Fibroblast of gingiva (primary cell): ENCODE measurements at regions not wholly inside any gene's neighbourhood (a gene's known extent, or its start where the extent isn't known, plus 50 kb on each side); places are given as distances from the start of the nearest gene placed in this dataset.

Experiments
- DNase-seq: peaks from one replicate; pipeline ENCODE4 v3.0.0-alpha.2; 2011; ENCODE audit warnings: low read depth

- no peak for DNase-seq
These were observed 50.4 kb upstream of the GGTA1 start for GRCh38 chr9:121550041-121550440.

GRCh38 chr9:121550569-121551512 lies 51.2 kb upstream of the GGTA1 start:
- DNase-seq, result peak; percentile 39

- no peak for DNase-seq
These were observed 52.5 kb upstream of the GGTA1 start for GRCh38 chr9:121551985-121552753.

GRCh38 chr9:121556082-121556481 lies 56.4 kb upstream of the GGTA1 start:
- no peak for DNase-seq

GRCh38 chr9:121556580-121556979 lies 56.9 kb upstream of the GGTA1 start:
- DNase-seq, result peak; percentile 90

- DNase-seq, result peak; percentile 80
These were observed 58.2 kb upstream of the GGTA1 start for GRCh38 chr9:121557581-121558447.

DNA sequence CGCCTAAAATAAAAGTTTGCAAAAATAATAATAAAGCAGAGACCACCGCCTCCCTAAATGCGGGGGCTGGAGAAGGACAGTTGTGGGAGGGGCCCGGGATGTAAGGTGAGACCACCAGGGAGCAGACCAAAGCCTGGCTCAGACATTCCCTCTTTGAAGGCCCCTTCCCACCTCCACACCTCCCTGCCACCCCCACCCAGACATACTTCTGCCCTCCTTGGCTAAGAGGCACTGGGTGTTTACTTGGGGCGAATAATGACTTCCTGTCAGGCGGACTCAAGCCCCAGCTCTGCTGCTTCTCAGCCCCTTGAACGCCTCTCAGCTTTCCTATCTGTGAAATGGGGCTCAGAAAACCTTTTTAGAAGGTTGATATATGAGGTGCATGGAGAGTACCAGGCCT lies 58.8 kb upstream of the GGTA1 start:
- no peak for DNase-seq

GRCh38 chr9:121559183-121559582 lies 59.5 kb upstream of the GGTA1 start:
- DNase-seq, result no peak

DNA sequence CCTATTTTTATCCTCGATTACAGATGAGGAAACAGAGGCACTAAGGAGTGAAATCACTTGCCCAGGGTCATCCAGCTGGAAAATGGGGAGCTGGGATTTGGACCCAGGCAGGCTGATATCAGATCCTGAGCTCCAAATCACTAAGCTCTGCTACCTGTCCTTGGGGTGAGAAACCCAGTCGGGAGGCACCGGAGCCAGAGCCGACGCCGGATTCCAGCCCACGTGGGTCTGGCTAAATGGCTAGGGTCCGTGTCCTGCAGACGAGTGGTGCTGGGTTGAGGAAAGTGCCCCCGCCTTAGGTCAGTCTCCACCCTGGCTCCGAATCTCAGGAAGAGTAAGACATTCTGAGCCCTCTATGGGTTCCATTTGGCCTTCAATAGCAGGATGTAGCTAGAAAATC lies 61.3 kb upstream of the GGTA1 start:
- DNase-seq, result no peak

GRCh38 chr9:121561385-121562222 lies 62.0 kb upstream of the GGTA1 start:
- DNase-seq, result peak; percentile 11

DNA sequence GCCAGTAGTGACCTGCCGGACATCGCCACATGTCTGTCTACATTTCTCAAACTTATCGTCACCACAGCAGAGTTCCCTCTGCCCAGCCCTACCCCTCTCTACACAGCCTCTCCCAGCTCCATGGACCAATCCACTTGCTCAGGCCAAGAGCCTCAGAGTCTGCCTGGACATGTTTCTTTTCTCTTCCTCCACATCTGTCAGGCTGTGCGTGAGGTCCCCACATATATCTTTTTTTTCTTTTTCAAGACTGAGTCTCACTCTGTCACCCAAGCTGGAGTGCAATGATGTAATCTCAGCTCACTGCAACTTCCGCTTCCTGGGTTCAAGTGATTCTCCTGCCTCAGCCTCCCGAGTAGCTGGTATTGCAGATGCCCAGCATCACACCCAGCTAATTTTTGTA lies 62.7 kb upstream of the GGTA1 start:
- DNase-seq, result no peak

DNA sequence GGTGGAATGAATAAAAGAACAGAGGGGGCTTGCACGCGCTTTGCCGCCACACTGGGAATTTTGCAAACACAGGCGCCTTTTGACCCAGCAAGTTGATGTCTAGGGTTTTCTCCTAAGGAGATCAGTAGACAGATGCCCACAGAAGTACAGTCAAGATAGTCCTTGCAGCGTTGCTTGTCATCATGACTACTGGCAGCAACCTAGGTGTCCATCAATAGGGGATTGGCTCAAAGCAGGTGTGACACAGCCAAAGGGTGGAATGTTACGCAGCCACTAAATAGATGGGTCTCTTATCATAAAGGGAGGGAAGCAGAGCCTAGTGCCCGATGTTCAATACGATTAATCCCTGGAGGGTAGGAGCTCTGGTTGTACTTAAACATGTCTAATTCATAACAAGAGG lies 63.8 kb upstream of the GGTA1 start:
- no peak for DNase-seq

- no peak for DNase-seq
These were observed 64.3 kb upstream of the GGTA1 start for GRCh38 chr9:121563881-121564460.

GRCh38 chr9:121564504-121565260 lies 65.0 kb upstream of the GGTA1 start:
- DNase-seq, result no peak

GRCh38 chr9:121566481-121567465 lies 67.1 kb upstream of the GGTA1 start:
- DNase-seq, result no peak

DNA sequence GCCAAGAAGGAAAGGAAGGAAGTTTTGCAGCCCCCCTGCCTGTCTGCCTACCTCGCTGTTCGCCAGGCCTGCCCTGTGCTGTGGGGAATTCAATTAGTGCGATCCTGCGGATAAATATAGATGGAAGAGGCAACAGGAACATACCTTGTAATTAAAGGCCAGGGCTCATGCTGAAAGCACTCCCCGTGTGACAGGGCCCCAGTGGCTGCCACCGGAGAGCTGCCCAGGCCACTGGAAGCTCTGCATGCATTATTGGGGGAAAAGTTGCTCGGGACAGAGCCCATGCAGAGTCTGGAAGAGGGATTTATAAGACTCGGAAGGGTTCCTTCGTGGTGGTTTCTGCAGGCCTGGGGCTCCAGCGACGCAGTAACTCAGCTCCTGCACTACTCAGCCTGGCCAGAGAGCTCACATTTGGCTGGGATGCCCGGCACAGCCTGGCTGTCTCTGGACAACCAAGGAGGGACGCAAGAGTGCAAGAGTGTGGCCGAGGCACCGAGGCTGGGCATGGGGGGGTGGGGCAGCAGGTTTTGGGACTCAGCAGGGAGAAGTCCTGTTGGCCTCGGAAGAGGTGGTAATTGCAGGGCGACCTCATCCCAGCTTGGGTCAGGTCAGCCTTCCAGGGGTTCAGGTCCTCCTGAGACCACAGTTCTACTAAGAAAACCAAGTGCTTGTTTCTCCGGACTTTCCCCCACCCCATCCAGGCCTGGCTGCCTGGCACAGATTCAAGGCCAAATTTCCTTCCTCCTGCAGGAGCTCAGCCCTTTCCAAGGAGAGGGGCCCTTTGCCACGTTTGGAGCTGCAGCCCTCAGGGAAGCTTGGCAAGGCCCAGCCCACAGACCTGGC lies 68.1 kb upstream of the GGTA1 start:
- no peak for DNase-seq

DNA sequence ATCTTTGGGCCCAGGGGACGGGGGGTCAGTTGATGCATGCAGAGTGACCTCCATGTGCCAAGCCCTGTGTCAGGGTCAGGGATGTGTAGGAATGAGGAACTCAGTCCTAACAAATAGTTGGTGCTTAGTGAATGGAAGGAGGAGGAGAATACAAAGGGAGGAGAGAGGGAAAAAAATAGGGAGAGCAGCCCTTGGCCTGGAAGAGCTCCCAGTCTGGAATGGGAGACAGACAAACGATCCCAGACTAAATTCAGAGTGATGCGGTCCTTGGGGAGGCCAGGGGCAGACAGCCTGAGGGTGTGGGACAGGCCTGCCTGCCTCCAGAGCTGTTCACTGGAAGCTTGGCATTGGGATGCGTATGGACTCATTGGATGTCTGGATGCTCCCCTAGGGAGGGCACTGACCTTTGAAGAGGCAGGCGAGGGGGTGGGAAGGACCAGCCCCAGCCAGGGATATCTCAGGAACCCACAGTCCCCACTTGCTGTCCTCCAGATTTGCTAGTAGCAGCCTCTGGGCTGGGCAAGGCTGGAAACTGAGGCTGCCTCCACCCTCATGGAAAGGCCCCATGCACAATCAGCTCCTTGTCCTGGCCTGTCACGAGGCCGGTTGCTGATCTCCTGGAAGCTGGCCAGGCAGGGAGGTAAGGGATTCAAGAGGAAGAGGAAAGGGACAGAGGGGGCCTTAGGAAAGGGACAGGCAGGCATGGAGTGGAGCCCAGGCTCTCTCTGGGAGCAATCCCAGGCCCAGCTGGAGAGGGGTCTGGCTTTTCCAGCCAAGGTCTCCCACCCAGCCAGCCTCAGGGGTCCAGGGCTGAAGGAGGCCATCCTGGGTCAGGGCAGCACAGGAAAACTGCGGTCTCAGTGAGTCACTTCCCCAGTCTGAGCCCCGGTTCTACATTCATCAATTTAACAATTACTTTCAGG lies 69.0 kb upstream of the GGTA1 start:
- no peak for DNase-seq
